Skin epidermis (tissue), 12 donors: ENCODE measurements at regions not wholly inside any gene's neighbourhood (a gene's known extent, or its start where the extent isn't known, plus 50 kb on each side); places are given as distances from the start of the nearest gene placed in this dataset.
"Not testable (repeated sequence)": the region's sequence is repeated elsewhere in the genome, so short reads cannot be mapped to it uniquely, and the experiment has no call there.

Experiments
- H3K27ac ChIP-seq, 21 experiments: fragments of 200-600 bp; sonication (generic) in 11 of 21; one replicate each; pipeline ENCODE4 v1.5.0; 2020; ENCODE audit warnings: mild to moderate bottlenecking in 3 of 21, inconsistent platforms in 2 of 21, moderate library complexity in 2 of 21
- H3K4me3 ChIP-seq, 7 experiments: fragments of 200-600 bp; sonication (generic) in 2 of 7; one replicate each; pipeline ENCODE4 v1.5.0; 2020; ENCODE audit warnings: inconsistent platforms in 2 of 7, mild to moderate bottlenecking in 2 of 7, moderate library complexity in 1 of 7

DNA sequence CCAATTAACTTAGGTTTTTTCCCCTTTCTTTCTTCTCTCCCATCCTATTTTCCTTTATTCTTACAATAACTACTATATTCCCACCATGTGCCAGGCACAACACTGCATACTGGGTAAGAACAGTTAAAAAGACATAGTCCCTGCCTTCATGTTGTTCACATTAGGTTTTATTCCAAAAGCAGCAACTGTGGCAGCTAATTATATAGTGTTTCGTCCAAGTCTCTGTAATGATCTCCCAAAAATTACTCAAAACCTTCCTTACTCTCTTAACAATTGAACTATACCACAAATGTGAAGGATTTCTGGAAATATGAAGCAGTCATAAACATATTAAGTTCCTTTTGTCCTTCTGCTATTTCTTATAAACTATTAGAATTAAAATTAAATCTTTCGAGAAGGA is 184.1 kb upstream of the C11orf58 start:
- Histone ChIP-seq H3K4me3 (no peak overlapping the region), H3K27ac (no peak overlapping the region)

- Histone ChIP-seq H3K4me3 (no peak overlapping the region), H3K27ac (no peak overlapping the region)
Measured at GRCh38 chr11:16547879-16548278, 190.6 kb upstream of the C11orf58 start.

GRCh38 chr11:16543642-16544041 is 187.3 kb upstream of the SOX6 start:
- Histone ChIP-seq H3K4me3 (no peak overlapping the region), H3K27ac (no peak overlapping the region)

- no peak overlapping the region for H3K27ac ChIP-seq
- H3K4me3 ChIP-seq: no peak overlapping the region
Measured at GRCh38 chr11:16542353-16542752, 186.0 kb upstream of the SOX6 start.

DNA sequence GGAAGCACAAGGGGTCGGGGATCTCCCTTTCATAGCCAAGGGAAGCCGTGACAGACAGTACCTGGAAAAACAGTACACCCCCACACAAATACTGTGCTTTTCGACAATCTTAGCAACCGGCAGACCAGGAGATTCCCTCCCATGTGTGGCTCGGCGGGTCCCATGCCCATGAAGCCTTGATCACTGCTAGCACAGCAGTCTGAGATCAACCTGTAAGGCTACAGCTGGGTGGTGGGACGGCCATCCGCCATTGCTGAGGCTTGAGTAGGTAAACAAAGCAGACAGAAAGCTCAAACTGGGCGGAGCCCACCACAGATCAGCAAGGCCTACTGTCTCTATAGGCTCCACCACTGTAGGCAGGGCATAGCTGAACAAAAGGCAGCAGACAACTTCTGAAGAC is 180.2 kb upstream of the SOX6 start:
- no peak overlapping the region for H3K4me3 ChIP-seq
- no peak overlapping the region for H3K27ac ChIP-seq

DNA sequence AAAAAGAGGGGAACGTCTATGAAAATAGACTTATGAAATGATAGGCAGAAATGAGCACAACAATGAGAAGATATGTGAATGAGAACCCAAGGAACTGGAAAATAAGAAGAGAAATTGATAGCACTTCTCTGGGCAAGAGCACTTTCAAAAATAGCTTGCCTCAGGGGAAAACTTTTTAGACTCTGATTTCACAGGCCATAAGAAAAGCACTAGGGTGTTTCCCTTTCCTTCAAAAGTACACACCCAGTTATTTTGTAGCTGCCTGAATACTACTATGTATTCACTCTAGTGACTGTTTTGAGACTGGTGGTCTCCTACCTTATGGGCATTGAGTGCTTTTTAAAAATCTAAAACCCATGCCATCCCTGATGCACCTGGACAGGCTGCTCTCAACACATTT is 172.3 kb upstream of the SOX6 start:
- Histone ChIP-seq H3K4me3 (no peak overlapping the region), H3K27ac (no peak overlapping the region)

DNA sequence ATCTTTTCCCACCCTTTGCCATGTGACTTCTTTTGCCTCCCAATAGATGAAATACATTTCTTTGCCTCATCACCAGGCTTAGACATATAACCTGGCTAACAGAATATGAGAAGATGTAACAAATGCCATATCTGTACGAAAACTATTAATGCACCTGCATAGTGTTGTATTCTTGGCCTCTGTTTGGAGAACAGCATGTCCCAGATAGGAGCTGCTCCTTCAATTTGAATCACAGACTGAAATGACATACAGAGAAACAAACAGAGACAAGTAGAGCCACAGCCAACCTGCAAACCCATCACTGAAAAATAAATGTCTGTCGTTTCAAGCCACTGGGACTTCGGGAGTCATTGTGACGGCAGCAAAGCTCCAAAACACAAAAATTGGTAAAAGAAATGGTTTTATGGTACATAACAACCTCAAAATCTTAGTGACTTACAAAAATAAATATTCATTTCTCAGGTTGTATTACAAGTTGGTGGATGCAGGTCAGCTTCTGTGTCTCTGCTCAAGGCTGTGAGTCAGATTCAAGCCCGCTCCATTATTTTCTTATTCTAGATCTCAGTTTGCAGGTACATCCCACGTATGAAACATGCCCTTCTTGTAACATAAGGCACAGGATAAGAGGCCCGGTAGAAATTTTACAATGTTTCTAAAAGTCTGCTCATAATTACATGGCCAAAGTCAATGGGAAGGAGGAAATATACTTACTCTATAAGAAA is 171.3 kb upstream of the SOX6 start:
- Histone ChIP-seq H3K27ac (no peak overlapping the region), H3K4me3 (no peak overlapping the region)

DNA sequence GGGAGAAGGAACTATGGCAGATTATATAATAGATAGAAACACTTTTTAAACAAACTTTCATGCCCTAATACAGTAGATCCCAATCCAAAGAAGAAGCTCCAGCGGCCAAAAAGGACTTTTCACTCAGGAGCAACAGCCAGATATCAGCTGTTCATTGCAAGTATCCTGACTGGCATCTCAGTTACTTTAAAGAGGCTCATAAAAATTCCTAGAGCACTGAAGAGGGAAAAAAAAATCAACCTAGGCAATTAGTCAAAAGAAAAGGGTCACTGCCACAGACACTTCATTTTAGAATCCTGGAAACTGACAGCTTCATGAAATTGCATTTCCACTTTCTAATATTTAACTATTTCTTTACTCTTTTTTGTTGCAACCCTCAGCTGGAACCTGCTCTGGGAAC is 170.6 kb upstream of the SOX6 start:
- H3K27ac ChIP-seq: no peak overlapping the region

GRCh38 chr11:16520713-16521112 is 164.4 kb upstream of the SOX6 start:
- H3K4me3 ChIP-seq, H3K27ac ChIP-seq: not testable (repeated sequence)

More for the DNA sequence above, 170.6 kb upstream of the SOX6 start:
- H3K4me3 ChIP-seq: no peak overlapping the region

GRCh38 chr11:16512899-16513241 is 156.5 kb upstream of the SOX6 start:
- no peak overlapping the region for H3K4me3 ChIP-seq

DNA sequence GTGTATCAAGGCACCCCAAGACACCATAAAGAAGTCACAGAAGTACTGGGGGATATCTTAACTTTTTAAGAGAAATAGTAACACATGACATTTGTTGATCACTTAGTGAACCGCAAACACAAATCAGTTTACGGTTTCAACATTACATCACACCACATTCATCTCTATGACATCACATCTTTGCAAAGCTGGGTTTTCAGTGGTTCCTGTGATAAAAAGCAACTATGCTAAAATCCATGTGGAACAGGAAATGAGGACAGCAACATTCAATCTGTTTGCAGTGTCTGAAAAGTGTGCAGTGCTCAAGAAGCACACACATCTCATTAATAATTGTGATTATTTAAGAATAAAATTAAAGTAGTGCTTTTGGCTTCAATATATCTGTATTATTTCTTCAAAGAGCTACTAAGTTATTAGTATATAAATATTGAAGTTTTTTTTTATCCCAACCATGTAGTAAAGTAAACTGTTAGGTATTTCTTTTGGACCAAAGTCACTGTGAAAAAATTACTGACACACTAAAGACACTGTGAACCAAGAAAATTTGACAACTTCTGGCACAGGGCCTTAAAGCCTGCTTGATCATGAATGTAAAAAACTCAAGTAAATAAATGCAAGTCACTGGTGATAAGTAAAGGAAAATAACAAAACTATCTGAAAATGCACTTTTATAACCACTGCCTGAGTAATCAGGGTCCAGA is 156.0 kb upstream of the SOX6 start:
- H3K27ac ChIP-seq: no peak overlapping the region
- H3K4me3 ChIP-seq: no peak overlapping the region

More at GRCh38 chr11:16512899-16513241, 156.5 kb upstream of the SOX6 start:
- H3K27ac ChIP-seq: no peak overlapping the region

DNA sequence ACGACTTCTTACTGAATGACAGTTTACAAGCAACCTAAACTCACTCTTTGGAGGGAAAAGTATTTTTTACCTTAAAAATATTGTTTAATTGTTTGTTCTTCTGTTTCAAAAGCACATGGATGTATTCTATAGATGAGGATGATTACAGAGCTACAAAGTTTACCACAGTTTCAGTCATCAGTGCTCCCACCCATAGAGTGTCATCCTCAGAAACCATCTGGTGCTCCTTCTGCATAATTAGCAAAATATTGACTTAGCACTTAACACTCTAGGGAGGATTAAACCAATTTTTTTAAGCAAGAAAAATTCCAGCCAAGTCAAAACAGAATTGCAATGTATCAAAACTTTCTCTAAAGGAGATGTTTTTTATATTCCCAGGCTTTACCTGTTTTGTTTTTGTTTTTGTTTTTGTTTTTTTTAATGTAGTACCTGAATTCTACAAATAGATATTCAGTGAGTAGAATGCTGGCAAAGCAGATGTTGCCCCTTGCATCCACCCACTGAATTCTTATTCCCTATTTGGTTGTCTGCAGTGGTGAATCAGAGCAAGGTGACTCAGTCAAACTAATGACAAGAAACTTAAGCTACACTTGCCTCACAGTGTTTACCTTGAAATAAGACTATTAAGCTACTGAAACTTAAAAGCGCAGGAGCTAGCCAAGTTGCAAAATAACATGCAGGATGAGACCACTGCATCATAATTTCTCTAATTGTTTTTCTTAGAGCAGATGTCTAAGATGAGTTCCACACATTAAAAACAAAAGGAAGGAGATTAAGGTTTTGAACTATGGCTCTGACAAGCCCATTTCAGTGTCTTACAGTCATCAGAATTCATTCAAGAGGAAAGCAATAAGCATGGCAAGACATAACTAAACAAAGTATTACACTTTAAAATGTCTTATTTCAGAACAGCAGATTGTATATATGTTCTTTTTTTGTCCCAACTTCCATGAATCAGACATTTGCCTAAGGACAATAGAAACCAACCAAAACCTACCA is 155.1 kb upstream of the SOX6 start:
- H3K4me3 ChIP-seq: no peak overlapping the region
- no peak overlapping the region for H3K27ac ChIP-seq

- Histone ChIP-seq H3K4me3 (no peak overlapping the region), H3K27ac (no peak overlapping the region)
Measured at GRCh38 chr11:16505481-16505880, 149.1 kb upstream of the SOX6 start.

DNA sequence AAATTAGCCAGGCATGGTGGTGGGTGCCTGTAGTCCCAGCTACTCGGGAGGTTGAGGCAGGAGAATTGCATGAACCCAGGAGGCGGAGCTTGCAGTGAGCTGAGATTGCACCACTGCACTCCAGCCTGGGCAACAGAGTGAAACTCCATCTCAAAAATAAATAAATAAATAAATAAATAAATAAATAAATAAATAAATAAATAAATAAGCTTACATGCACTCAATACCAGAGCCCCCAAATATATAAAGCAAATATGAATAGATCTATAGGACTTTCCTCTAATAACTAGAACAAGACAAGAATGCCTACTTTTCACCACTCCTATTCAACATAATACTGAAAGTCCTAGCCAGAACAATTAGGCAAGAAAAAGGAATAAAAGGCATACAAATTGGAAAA is 147.5 kb upstream of the SOX6 start:
- H3K27ac ChIP-seq, H3K4me3 ChIP-seq: not testable (repeated sequence)

GRCh38 chr11:16494918-16495691 is 138.8 kb upstream of the SOX6 start:
- Histone ChIP-seq H3K4me3 (no peak overlapping the region), H3K27ac (no peak overlapping the region)

- no peak overlapping the region for H3K27ac ChIP-seq
Measured at GRCh38 chr11:16484434-16484833, 128.1 kb upstream of the SOX6 start.

DNA sequence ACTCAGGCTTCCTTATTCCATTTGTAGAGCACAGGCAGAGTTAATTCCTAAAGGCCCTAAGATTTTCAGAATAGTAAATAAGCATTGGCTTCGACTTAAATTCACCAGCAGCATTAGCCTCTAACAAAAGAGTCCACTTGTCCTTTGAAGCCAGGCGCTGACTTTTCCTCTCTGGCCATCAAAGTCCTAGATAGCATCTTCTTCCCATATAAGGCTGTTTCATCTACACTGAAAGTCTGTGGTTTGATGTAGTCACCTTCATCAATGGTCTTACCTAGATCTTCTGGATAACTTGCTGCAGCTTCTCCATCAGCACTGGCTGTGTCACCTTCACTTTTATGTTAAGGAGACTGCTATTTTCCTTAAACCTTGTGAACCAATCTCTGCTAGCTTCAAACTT is 118.3 kb upstream of the SOX6 start:
- Histone ChIP-seq H3K27ac (no peak overlapping the region), H3K4me3 (no peak overlapping the region)

More at GRCh38 chr11:16484434-16484833, 128.1 kb upstream of the SOX6 start:
- no peak overlapping the region for H3K4me3 ChIP-seq

- no peak overlapping the region for H3K27ac ChIP-seq
Measured at GRCh38 chr11:16469968-16470367, 113.6 kb upstream of the SOX6 start.

DNA sequence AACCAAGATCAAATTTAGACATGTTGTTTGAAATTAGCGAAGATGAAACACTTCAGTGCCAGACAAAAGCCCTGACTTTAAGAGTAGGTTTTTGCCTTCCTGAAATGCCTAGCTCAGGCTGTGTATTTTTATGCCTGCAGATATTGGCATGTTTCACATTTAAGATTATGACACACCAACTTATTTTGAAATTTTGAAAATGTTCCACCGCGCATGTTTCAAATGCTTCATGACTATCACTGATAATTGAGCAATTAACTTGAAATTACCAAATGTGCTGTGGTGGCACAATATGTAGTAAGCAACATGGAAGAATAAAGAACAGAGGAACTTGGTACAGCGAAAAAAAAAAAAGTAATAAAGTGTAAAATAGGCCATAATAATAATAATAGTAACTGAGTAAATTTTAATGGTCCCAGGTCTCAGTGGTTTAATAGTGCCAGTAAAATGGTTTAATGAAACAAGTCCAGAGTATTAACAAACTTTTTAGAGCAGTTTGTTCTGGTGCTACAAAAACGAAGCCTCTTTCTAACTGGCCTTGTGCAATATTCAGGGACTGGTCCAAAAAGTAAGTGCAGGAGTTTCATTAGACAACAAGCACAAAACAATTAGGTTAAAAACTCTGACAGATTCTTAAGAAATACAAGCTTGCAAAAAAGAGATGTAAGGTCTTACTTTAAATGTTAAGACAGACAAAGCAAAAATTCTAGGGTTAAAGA is 112.5 kb upstream of the SOX6 start:
- no peak overlapping the region for H3K27ac ChIP-seq
- no peak overlapping the region for H3K4me3 ChIP-seq

More at GRCh38 chr11:16469968-16470367, 113.6 kb upstream of the SOX6 start:
- H3K4me3 ChIP-seq: no peak overlapping the region
